HG03045 (cell line): ENCODE measurements at regions not wholly inside any gene's neighbourhood (a gene's known extent, or its start where the extent isn't known, plus 50 kb on each side); places are given as distances from the start of the nearest gene placed in this dataset.
"Not testable (repeated sequence)": the region's sequence is repeated elsewhere in the genome, so short reads cannot be mapped to it uniquely, and the experiment has no call there.

Experiments
- ATAC-seq: cut with Tn5 transposase; IDR thresholded peaks from one replicate; pipeline ENCODE4 v1.9.1; 2021; ENCODE audit warnings: mild to moderate bottlenecking, moderate library complexity; ENCODE audit not compliant: unreplicated experiment

DNA sequence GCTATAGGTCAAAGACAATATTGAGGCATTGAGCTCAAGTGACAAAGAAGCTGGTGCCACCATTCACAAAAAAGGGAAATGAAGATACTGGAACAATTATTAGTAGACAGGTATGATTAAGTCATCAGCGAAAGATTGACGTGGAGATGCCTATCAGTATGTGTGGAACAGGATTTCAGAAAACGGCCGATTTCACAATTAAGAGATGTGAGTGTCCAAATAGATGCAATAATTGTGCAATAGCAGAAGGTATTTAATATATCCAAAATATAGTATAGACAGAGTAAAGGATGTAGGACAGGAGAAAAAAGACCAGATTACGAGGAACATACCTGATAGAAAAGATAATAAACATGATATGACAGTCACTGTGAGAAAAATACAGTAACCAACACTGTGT lies 433.1 kb downstream of the C12orf50 start:
- no peak for ATAC-seq

DNA sequence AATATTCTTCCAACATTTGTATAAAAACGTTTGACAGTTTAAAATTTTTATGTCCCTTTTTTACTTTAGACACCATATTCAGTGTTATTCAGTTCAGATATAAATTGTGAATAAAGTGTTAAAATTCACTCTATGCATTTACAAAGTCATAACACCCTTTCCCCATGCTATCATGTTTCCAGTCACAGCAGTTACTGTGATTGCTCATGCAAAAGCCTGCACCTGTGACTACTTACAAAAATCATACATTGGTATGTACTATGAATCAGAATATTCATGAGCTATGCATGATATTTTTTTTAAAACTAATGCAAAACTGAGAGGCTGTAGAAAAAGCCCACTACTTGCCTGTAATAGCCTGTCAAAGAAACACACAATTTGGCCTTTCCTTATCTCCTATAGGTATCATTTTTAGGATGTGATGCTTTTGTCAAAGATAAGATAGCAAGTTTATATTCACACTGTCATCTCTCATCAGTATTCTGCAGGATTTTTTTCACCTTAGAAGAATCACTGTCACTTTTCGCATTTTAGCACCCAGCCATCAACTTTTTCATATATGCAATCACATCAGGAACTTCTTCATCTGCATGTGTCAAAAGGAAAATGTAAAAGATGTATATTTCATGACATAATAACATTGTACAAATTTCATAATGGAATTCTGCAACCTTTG lies 443.2 kb downstream of the C12orf50 start:
- no peak for ATAC-seq

GRCh38 chr12:87579091-87579490 lies 450.1 kb downstream of the C12orf50 start:
- not testable (repeated sequence) for ATAC-seq

DNA sequence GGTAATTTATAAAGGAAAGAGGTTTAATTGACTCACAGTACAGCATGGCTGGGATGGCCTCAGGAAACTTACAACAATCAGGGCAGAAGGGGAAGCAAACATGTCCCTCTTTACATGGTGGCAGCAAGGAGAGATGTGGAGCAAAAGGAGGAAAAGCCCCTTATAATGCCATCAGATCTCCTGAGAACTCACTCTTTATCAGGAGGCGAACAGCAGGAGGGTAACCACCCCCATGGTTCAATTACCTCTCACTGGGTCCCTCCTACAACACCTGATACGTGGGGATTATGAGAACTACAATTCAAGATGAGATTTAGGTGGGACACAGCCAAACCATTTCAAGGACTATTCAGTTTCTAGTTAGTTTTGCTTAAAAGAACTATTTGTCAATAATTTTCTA lies 453.3 kb downstream of the C12orf50 start:
- ATAC-seq: no peak

DNA sequence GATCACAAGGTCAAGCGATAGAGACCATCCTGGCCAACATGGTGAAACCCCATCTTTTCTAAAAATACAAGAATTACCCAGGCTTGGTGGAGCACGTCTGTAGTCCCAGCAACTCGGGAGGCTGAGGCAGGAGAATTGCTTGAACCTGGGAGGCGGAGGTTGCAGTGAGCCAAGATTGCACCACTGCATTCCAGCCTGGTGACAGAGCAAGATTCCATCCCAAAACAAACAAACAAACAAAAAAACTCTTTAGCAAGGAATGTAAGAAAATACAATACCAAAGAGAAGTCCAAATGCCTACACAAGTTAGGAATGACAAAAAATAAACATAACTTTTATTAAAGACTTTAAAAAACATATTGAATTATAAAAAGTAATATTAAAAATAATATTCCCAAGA lies 462.3 kb downstream of the C12orf50 start:
- not testable (repeated sequence) for ATAC-seq

- ATAC-seq: no peak
Observed at GRCh38 chr12:87556985-87557384, 472.2 kb downstream of the C12orf50 start.

DNA sequence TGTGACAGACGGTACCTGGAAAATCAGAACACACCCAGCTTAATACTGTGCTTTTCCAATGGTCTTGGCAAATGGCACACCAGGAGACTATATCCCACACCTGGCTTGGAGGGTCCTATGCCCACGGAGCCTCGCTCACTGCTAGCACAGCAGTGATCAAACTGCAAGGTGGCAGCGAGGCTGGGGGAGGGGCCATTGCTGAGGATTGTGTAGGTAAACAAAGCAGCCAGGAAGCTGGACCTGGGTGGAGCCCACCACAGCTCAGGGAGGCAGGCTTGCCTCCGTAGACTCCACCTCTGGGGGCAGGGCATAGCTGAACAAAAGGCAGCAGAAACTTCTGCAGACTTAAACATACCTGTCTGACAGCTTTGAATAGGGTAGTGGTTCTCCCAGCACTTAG lies 498.0 kb downstream of the C12orf50 start:
- ATAC-seq: not testable (repeated sequence)

DNA sequence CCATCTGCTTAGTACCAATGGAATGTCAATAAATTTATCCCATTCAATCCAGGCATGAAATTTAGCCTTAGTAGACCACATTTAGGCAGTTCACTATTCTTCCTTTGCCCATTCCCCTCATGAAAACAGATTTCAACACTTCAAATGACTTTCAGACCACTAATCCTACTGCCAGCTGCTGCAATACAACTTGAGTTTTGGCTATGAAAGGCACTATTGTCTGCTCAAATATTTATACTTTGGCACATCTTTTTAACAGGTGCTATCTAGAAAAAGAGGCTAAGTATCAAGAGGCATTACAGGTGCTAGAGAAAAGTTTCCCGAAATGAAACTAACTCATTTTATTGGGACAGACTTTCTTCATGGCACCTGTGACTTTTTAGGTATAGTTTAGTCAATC lies 499.8 kb downstream of the C12orf50 start:
- no peak for ATAC-seq

DNA sequence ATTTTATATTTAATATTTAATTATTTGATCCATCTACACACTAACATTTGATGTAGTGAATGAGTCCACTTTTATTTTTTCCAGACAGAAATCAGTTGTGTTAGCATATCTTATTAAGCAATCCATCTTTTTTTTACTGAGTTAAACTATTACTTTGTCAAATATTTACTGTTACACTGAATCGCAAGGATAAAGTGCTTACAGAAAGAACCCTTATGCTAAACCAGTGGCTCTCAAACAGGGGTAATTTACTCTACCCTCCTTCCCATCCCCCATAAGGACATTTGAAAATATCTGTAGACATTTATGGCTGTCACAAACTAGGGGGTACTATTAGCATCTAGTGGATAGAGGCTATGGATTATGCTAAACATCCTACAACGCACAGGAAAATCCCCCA lies 508.2 kb downstream of the C12orf50 start:
- no peak for ATAC-seq

DNA sequence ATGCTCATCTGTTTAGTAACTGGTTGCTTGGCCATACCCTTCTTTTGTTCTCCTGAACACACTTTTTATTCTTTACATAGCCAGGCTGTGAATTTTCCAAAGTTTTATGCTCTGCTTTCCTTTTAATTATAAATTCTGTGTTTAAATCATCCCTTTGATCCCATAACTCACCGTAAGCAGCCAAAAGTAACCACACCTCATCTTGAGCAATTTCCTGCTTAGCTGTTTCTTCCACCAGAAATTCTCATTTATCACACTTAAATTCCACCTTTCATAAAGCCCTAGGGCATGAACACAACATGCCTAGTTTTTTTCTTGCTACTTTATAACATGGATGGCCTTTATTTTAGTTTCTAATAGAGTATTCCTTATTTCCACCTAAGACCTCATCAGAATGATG lies 510.7 kb downstream of the C12orf50 start:
- no peak for ATAC-seq

- no peak for ATAC-seq
Observed at GRCh38 chr12:87518036-87518435, 511.2 kb downstream of the C12orf50 start.

DNA sequence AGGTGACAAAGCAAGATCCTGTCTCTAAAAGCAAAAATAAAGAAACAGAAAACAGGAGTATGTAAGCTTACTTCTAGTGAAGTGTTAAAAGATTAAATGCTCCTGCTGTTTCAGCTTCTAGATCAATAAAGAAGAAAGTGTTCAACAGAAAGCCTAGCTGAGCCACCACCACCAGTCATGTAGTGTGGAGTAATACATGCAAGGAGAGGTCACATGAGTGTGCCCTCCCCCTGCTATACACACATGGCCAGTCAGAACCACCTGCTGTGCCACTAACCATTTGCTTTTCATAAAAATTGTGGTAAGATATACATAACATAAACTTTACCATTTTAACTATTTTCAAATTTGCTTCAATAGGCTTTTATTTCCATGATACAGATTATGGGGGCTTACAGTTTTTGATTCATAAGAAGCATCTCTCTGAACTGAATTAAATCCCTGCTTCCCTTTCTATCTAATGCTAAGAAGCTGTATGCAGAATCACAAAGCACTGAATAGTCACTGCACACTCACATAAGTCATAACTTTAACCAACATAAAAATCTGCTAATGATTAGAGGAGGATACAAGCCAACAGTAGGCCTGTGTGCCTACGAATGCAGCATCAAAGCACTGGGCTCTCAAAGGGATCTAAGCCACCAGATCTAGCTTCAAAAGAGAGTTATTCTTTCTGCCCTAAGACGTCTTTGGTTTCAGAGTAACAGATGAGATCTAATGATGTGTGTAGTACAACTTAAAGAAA lies 515.5 kb downstream of the C12orf50 start:
- no peak for ATAC-seq

- no peak for ATAC-seq
Observed at GRCh38 chr12:87511371-87511770, 517.8 kb downstream of the C12orf50 start.

- no peak for ATAC-seq
Observed at GRCh38 chr12:87509237-87509820, 519.9 kb downstream of the C12orf50 start.

DNA sequence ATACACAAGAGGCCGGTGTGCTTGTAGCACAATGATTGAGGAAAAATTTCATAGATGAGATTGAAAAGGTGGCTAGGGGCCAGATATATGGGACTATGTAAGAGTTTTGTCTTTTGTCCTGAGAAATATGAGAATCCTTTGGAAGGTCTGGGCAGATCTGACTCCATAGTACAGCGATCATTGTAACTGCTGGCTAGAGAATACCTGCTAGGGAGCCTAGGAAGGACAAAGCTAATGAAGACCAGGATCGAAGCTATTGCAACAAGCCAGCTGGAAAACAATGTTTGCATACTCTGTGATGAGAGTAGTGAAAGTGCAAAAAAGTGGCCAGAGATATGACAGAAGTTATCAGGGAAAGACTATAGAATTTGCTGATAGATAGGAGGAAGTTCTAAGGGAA lies 537.6 kb downstream of the C12orf50 start:
- ATAC-seq: no peak

DNA sequence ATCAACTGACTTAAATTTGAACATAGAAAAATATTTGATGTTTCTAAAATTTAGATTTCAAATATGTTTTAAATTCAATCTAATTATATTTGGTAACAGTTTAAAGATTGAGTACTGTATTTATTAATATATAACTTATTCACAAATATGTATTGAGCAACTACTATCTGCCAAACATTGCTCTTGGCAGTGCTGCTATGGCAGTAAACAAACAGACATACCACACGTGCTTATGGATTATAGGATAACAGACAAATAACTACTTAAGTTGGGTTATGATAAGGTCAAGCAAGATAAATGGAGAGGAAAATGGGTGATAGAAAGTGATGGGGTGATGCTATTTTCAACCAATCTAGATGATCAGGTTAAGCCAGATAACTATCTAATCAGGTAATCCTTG lies 538.1 kb downstream of the C12orf50 start:
- ATAC-seq: no peak

DNA sequence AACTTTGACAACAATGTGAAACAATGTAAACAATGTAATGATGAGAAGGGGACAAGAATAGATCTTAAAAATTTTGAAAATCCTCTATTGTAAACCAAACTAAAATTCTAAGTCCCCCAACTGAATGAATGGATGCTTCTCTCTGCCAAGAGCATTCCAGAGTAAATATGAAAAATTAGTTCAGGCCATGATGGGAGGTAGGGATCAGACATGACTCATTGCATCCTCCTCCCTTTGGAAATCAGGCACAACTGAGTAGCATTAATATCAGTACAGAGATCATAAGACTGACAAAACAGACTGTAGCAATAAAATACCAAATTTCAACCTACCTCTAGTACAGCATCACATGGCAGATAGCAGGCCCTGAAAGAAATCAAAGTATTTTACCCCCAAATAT lies 559.9 kb downstream of the C12orf50 start:
- no peak for ATAC-seq

DNA sequence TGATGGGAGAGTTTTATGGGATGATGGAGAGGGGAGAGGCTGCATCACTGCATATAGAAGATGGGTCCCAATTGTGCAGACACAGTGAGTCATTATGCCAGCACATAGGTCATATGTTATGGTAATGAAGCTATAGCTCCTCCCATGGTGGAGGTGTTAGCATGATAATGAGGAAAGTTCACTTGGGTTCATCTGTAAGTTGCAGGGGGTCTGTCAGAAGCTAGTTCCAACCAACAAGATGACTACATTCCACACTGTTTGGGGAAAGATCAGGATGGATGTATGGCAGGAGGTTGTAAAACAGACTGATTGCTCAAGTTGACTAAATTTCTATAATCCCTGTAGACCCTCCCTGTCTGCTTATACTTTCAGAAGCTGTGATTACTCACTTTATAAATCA lies 561.3 kb downstream of the C12orf50 start:
- ATAC-seq: no peak

DNA sequence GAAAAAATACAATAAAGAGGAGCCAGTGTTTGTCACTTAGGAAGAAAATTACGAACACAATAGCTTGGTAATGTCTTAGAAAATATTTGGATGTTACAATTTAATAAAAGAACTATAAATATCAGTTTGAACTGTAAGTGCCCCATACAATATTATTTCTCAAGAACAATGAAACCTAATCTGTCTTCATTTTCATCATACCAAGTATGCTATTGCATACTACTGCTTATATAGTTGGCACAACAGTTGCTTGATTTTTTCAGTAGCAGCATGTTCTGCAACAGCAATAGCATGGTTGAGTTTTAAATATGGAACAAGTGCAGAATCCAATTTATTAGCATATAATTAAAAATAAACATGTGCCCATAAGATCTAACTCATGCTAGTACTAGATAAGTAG lies 564.6 kb downstream of the C12orf50 start:
- no peak for ATAC-seq

DNA sequence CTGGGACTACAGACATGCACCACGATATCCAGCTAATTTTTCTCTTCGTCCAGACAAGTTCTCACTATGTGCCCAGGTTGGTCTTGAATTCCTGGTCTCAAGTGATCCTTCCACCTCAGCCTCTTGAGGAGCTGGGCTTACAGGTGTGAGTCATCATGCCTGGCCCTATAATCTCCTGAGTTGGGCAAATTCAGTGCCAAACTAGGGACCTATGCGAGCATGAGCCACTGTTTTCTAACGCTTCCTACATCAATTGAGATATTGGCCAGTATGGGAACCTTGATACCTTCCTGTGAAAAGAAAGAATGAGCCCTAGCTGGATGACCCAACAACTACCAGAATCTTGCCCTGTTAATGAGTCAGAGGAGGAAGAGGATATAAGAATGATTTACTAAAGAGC lies 585.2 kb downstream of the C12orf50 start:
- ATAC-seq: no peak

DNA sequence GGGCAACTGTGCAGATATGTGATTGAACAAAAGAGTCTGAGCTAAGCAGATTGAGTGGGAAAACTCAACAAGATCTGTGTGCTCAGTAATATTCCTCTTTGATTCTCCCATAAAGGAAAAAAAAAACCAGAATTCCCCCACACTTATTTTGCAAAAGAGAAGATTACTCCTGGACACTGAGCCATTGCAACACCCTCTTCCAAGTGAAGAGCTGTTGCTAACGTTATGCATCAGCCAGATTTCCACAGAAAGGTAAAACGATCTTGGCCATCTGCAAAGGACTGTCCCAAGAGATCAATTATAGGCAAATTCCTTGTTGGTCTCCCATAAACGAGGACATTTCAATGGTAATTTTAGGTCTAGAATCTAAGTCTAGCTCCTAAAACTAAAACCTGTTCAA lies 587.7 kb downstream of the C12orf50 start:
- ATAC-seq: no peak
